ENCODE measurements at regions not wholly inside any gene's neighbourhood (a gene's known extent, or its start where the extent isn't known, plus 50 kb on each side); places are given as distances from the start of the nearest gene placed in this dataset.

GRCh38 chr1:163442231-163442879, 120.6 kb downstream of the NUF2 start:
- H3K4me2 ChIP-seq (ENCODE audit: low read depth, low read length) = no peak overlapping the region
- no TSS peak for BruUV-seq (replicated peaks)
- no peaks in the 10 kb centered on the region for H3K4me1 ChIP-seq (ENCODE audit: control insufficient read depth, insufficient read depth, low read length)
- no peak overlapping the region for H3K4ac ChIP-seq (ENCODE audit: low read depth, low read length)
- no peak overlapping the region for H3K4me3 ChIP-seq (ENCODE audit: insufficient read depth, low read depth, low read length)
- H2BK120ac ChIP-seq (ENCODE audit: low read depth, low read length) = no peak overlapping the region
- ATAC-seq (ENCODE audit: low read depth) (no peak), DNase-seq (no peak)
- no peak overlapping the region for H3K56ac ChIP-seq (ENCODE audit: extremely low read depth, insufficient read depth, low read length)
- H4K20me1 ChIP-seq (ENCODE audit: insufficient read depth, low read length) = no peaks in the 10 kb centered on the region
- in situ Hi-C loops (cut with MboI; ENCODE audit: low sequenced_read_pairs) = no loop called here
- H3K23ac ChIP-seq (ENCODE audit: low read depth, low read length) = no peak overlapping the region
- POLR2A ChIA-PET (ENCODE audit: unreplicated experiment) = no interaction called here
- H3K14ac ChIP-seq (replicated peaks; ENCODE audit: low read depth, low read length) = no peak overlapping the region
- no peaks in the 10 kb centered on the region for H3K79me1 ChIP-seq (ENCODE audit: low read depth in 1 of 2, low read length in 2 of 2)
- dilution Hi-C loops (cut with HindIII; ENCODE audit: low sequenced_read_pairs, unreplicated experiment) = no loop called here
- no peak overlapping the region for H4K8ac ChIP-seq (ENCODE audit: low read depth in 2 of 2, low read length in 2 of 2)
- no peak overlapping the region for H4K91ac ChIP-seq (ENCODE audit: insufficient read depth, low read depth, low read length)
- no peak overlapping the region for H2BK15ac ChIP-seq (ENCODE audit: low read depth, low read length)
- H3K18ac ChIP-seq (ENCODE audit: low read depth, low read length) = no peak overlapping the region
- intact Hi-C loops (cut with micrococcal nuclease) = no loop called here
- WGBS, 2 experiments (ENCODE audit: extremely low coverage in 2 of 2, insufficient read length in 1 of 2) = 40% methylated on average over 1 of the region's 4 CpGs; no CpG with 5 or more reads in 1 of the 2 experiments
- CTCF ChIA-PET = no interaction called here
- no peak overlapping the region for H4K5ac ChIP-seq (ENCODE audit: low read depth, low read length)
- no peak overlapping the region for H2AK9ac ChIP-seq (replicated peaks; ENCODE audit: low read depth, low read length, poor library complexity)
- no peak overlapping the region for H2AFZ ChIP-seq (replicated peaks; ENCODE audit: low read length, poor library complexity)
- no peak for TF ChIP-seq MXI1 (IDR thresholded peaks at IDR 0.05; ENCODE audit: borderline replicate concordance, low read depth, low read length)
- no peak for TF ChIP-seq FOS (IDR thresholded peaks at IDR 0.05; ENCODE audit: low read depth, low read length)
- TF ChIP-seq MAZ (IDR thresholded peaks at IDR 0.05; ENCODE audit: borderline replicate concordance, low read depth, low read length) = no peak
- no peak for TF ChIP-seq NFE2L2 (IDR thresholded peaks at IDR 0.05; ENCODE audit: low read depth, low read length)
- no peak for TF ChIP-seq CHD1 (IDR thresholded peaks at IDR 0.05; ENCODE audit: low read depth, low read length)
- TF ChIP-seq CEBPB (IDR thresholded peaks at IDR 0.05; ENCODE audit: low read depth, low read length) = no peak
- TF ChIP-seq MAFK (IDR thresholded peaks at IDR 0.05; ENCODE audit: low read depth, low read length) = no peak
- TF ChIP-seq USF2 (IDR thresholded peaks at IDR 0.05; ENCODE audit: low read depth, low read length) = no peak
- TF ChIP-seq SMC3 (IDR thresholded peaks at IDR 0.05; ENCODE audit: low read depth, low read length) = no peak
- no peak for TF ChIP-seq BHLHE40 (IDR thresholded peaks at IDR 0.05; ENCODE audit: low read depth, low read length)
- TF ChIP-seq RCOR1 (IDR thresholded peaks at IDR 0.05; ENCODE audit: insufficient replicate concordance, low read length) = no peak
- no peak for TF ChIP-seq RFX5 (IDR thresholded peaks at IDR 0.05; ENCODE audit: low read depth, low read length)
- TF ChIP-seq RAD21 (IDR thresholded peaks at IDR 0.05; ENCODE audit: low read length) = no peak
- no peak for TF ChIP-seq CTCF (conservative IDR thresholded peaks at IDR 0.05; ENCODE audit: low read depth, low read length)
- no peak for TF ChIP-seq POLR2A (IDR thresholded peaks at IDR 0.05; ENCODE audit: low read depth, low read length)
- peaks cover 1% of the 10 kb centered on the region for H3K27me3 ChIP-seq (ENCODE audit: control insufficient read depth, insufficient read depth, low read length)
- no peak overlapping the region for H3K9ac ChIP-seq (ENCODE audit: low read depth, low read length)
- no peak overlapping the region for H3K27ac ChIP-seq (ENCODE audit: insufficient read depth, low read length)
- no peaks in the 10 kb centered on the region for H3K36me3 ChIP-seq (ENCODE audit: control insufficient read depth, insufficient read depth, low read length)
- H3K9me1 ChIP-seq (ENCODE audit: insufficient read depth, low read length) = no peaks in the 10 kb centered on the region
- H2BK5ac ChIP-seq (ENCODE audit: low read depth, low read length, poor library complexity, severe bottlenecking) = no peak overlapping the region
- H2AK5ac ChIP-seq (ENCODE audit: low read depth, low read length) = no peak overlapping the region
- H2BK20ac ChIP-seq (ENCODE audit: low read depth, low read length) = no peak overlapping the region
- H3K9me3 ChIP-seq (ENCODE audit: control insufficient read depth, insufficient read depth, low read length) = no peaks in the 10 kb centered on the region

Data from IMR-90 (cell line).